Sciatic nerve (tissue), 2 donors: ENCODE measurements at regions not wholly inside any gene's neighbourhood (a gene's known extent, or its start where the extent isn't known, plus 50 kb on each side); places are given as distances from the start of the nearest gene placed in this dataset.
"Not testable (repeated sequence)": the region's sequence is repeated elsewhere in the genome, so short reads cannot be mapped to it uniquely, and the experiment has no call there.

Experiments
- ATAC-seq: fragments of 200-7000 bp; cut with Tn5 transposase; one replicate; pipeline ENCODE4 v1.9.1; 2020; ENCODE audit warnings: mild to moderate bottlenecking, moderate library complexity
- DNase-seq: peaks from one replicate; pipeline ENCODE4 v3.0.0-alpha.2; 2020; ENCODE audit warnings: low spot score
- intact Hi-C: fragments of 100-400 bp; cut with DNase I; formaldehyde crosslinking; loops from one replicate; pipeline ENCODE4 v1.14.2; 2022
- donor health status: DM: no; HTN: no; CAD: no.
- donor health status: DM: no; HTN: no; CAD: no.

DNA sequence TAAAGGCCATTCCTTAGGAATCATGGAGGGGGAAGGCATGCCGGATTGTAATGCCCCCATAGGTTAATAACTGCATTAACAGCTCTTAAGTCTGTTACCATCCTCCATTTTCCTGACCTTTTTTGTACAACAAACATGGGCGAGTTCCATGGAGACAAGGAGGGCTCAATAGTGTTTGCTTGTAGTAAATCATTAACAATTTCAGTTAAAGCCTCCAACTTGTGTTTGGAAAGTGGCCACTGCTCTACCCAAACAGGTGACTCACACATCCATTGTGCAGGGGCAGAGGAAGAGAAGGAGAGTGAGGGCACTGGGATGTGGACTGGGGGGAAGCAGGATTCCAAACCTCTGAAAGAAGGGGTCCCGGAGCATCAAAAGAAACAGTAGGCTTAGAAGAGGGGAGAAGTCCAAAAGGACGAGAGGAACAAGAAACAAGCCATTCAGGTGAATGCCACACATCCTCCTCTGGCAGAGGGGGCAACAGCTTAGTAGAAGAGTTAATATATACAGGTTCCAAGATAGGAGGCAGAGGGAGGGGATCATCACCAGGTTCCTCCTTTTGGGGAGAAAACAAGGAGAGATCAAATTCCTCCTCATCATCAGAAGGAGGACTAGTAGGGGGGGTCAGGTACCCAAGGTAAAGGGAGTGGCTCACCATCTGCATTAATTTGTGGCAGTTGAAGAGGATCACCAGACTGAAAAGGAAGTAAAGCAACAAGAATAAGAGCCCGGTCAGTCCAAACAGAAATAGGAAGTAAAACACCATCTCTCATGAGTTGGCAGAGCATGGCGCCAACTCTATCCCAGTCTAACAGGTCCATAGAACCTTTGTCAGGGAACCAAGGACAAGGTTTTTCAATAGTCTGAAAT, 189.4 kb upstream of the RAI14 start:
- ATAC-seq, DNase-seq, intact Hi-C loops: not testable (repeated sequence)

- DNase-seq (no peak), ATAC-seq (no peak)
- intact Hi-C loops: no loop called here
Measured at GRCh38 chr5:34467436-34467835, 188.7 kb upstream of the RAI14 start.

- DNase-seq, ATAC-seq, intact Hi-C loops: not testable (repeated sequence)
Measured at GRCh38 chr5:34467984-34468383, 188.1 kb upstream of the RAI14 start.

- intact Hi-C loops: loop anchor here (10.0 kb wide), 1 partner anchor 535 kb away; no protein-coding TSS in a partner anchor
- ATAC-seq: no peak
- no peak for DNase-seq
Measured at GRCh38 chr5:34469971-34470370, 186.2 kb upstream of the RAI14 start.

DNA sequence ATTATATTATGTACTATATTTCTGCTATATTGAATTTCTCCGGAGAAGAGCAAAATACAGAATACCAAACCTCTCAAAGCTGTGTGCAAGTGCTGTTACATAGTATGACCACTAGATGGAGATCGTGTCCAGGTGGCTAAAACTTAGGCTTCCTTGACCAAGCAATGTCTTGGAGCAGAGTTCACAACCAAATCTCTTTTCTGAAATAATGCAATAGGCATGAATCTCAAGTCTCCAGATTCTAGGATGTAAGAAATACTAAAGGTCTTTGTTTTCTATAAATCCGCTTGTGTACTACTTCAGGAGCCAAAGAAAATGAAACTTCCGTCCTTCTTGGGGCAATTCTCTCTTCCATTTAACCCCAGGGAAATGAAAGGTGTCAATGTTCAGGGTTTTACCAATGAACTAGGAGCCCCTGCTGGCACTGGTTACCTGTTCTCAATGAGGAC, 181.5 kb upstream of the RAI14 start:
- peak; percentile 93 for ATAC-seq
- DNase-seq: no peak
- intact Hi-C loops: loop anchor here (10.0 kb wide), 1 partner anchor 530 kb away; no protein-coding TSS in a partner anchor

DNA sequence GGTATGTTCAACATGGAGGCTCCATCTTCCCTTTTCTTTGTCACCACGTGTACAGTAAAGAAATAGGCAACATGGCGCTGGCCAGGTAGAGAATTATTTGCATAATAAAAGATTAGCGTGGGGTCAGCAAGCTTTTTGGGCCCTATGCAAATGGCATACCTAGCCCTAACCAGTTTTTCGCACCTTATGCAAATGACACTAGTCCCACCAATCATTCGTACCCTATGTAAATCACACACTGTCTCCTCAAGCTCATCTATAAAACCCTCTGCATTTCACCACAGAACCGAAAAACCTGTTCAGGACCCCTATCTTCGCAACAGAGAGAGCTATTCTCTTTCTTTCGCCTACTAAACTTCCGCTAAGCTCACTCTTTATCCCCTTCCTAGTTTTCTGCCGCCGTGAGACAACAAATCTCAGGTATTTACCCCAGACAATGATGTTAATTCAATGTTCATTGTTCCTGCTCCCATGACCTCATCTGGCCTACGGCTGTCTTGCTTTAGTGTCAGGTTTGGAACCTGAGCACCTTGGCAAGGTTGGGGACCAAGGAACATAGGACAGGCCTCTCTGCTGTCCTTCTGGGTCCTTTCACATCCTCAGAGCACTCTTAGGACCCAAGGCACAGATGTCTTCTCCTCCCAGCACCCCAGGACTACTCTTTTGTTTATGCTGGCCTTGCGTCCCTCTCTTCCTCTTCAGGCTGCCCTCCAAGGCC, 180.7 kb upstream of the RAI14 start:
- DNase-seq: no peak

GRCh38 chr5:34476941-34477565, 179.1 kb upstream of the RAI14 start:
- DNase-seq (no peak), ATAC-seq (no peak)
- intact Hi-C loops: loop anchor here (10.0 kb wide), 1 partner anchor 528 kb away; no protein-coding TSS in a partner anchor

More for the DNA sequence above, 180.7 kb upstream of the RAI14 start:
- no peak for ATAC-seq
- intact Hi-C loops: loop anchor here (10.0 kb wide), 1 partner anchor 529 kb away; no protein-coding TSS in a partner anchor

GRCh38 chr5:34480810-34481528, 175.2 kb upstream of the RAI14 start:
- DNase-seq (no peak), ATAC-seq (no peak)
- intact Hi-C loops: loop anchor here (10.0 kb wide), 1 partner anchor 414 kb away; no protein-coding TSS in a partner anchor

- intact Hi-C loops: loop anchor here (10.0 kb wide), 1 partner anchor 411 kb away; no protein-coding TSS in a partner anchor
- DNase-seq (no peak), ATAC-seq (no peak)
Measured at GRCh38 chr5:34483442-34484033, 172.6 kb upstream of the RAI14 start.

GRCh38 chr5:34484216-34484920, 171.8 kb upstream of the RAI14 start:
- intact Hi-C loops: loop anchor here (10.0 kb wide), 1 partner anchor 410 kb away; no protein-coding TSS in a partner anchor
- ATAC-seq (no peak), DNase-seq (no peak)

GRCh38 chr5:34485768-34486030, 170.4 kb upstream of the RAI14 start:
- intact Hi-C loops: loop anchor here (10.0 kb wide), 1 partner anchor 409 kb away; no protein-coding TSS in a partner anchor
- ATAC-seq (no peak), DNase-seq (no peak)

- ATAC-seq (peak; percentile 85), DNase-seq (peak; percentile 93)
- intact Hi-C loops: loop anchor here (10.0 kb wide), 1 partner anchor 408 kb away; no protein-coding TSS in a partner anchor
Measured at GRCh38 chr5:34486160-34486848, 169.8 kb upstream of the RAI14 start.

- intact Hi-C loops: loop anchor here (10.0 kb wide), 1 partner anchor 408 kb away; no protein-coding TSS in a partner anchor
- DNase-seq: no peak
- ATAC-seq: no peak
Measured at GRCh38 chr5:34486849-34487158, 169.3 kb upstream of the RAI14 start.

DNA sequence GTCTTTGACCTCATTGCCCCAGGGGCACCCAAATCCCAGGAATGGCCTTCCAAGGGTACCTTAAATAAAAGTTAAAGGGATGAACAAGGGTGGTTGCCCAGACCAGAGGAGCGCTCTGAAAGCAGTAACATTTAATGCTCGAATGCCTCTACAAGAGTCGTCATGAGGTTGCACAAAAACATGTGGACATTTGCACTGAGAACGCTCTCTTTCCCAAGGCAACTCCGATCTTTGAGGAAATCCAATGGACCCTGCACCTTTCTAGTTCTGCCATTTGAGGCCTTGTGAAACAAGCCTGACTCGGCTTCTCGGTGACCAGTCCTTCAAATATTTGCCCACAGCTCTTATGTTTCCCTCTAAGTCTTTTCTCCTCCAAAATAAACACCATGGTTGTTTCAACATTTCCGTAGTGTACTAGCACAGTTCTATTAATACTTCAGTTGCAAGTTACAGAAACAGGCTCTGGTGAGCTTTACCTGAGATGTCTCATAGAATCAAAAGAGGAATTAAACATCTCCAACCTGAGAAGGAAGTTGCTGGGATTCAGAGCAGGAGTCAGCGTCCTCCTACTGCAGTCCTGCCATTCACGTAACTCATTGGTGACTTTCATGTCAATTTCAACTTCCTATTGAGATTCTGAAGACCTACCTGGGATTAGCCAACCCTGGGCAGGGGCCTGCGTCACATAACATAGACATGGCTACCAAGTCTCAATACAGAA, 168.8 kb upstream of the RAI14 start:
- ATAC-seq: peak; percentile 91
- no peak for DNase-seq
- intact Hi-C loops: loop anchor here (10.0 kb wide), 1 partner anchor 407 kb away; no protein-coding TSS in a partner anchor

- no peak for DNase-seq
- intact Hi-C loops: loop anchor here (10.0 kb wide), 1 partner anchor 407 kb away; no protein-coding TSS in a partner anchor
- peak; percentile 9 for ATAC-seq
Measured at GRCh38 chr5:34487956-34488355, 168.2 kb upstream of the RAI14 start.

- ATAC-seq (no peak), DNase-seq (no peak)
- intact Hi-C loops: loop anchor here (10.0 kb wide), 1 partner anchor 406 kb away; no protein-coding TSS in a partner anchor
Measured at GRCh38 chr5:34488984-34489383, 167.1 kb upstream of the RAI14 start.
